ENCODE measurements at regions not wholly inside any gene's neighbourhood (a gene's known extent, or its start where the extent isn't known, plus 50 kb on each side); places are given as distances from the start of the nearest gene placed in this dataset.

DNA sequence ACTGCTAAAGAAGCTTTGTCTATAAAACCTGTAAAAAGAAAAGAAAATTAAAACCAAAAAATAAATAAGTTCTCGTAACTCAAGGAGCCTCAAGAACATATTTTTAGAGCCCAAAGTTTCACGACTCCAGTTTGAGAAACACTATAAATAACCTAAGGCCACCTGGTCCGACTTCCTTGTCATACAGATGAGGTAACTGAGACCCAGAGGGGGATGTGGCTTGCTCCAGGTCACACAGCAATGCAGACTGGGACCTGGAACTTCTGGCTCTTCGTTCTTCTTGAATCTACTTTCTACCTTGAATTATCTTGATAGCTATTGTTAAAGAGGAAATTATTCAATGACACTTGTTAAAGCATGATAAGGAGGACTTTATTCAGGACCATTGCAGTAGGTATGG is 514.8 kb downstream of the CDK5RAP2 start:
- TF ChIP-seq CTCF (IDR thresholded peaks at IDR 0.05; ENCODE audit: low read length) (no peak), EZH2 (IDR thresholded peaks at IDR 0.05; ENCODE audit: borderline replicate concordance, low read length) (no peak)

All from OCI-LY1 (cell line).